GM19324 (cell line): ENCODE measurements at regions not wholly inside any gene's neighbourhood (a gene's known extent, or its start where the extent isn't known, plus 50 kb on each side); places are given as distances from the start of the nearest gene placed in this dataset.
"Not testable (repeated sequence)": the region's sequence is repeated elsewhere in the genome, so short reads cannot be mapped to it uniquely, and the experiment has no call there.

ENCODE experiments used
- ATAC-seq: cut with Tn5 transposase; IDR thresholded peaks from one replicate; pipeline ENCODE4 v1.9.1; 2021; ENCODE audit warnings: mild to moderate bottlenecking, moderate library complexity; ENCODE audit not compliant: unreplicated experiment, low FRiP score

DNA sequence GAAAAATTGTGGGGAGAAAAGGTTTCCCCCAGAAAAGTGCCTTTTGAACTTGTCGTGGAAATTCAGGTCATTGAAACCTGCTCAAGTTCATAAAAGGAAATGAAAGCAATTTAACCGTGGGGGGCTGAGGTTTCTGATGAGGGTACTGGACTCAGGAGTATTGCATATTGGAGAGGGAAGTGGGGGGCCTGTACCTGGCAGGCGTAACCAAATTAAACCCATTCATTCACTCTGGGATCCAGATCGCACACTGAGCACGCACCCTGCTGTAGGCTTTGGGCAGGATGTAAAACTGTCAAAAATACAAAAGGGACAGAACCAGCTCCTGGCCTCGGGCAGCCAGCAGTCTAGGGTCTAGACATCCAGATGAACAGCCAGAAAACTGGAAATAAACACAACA is 1517.4 kb downstream of the BRD1 start:
- no peak for ATAC-seq

DNA sequence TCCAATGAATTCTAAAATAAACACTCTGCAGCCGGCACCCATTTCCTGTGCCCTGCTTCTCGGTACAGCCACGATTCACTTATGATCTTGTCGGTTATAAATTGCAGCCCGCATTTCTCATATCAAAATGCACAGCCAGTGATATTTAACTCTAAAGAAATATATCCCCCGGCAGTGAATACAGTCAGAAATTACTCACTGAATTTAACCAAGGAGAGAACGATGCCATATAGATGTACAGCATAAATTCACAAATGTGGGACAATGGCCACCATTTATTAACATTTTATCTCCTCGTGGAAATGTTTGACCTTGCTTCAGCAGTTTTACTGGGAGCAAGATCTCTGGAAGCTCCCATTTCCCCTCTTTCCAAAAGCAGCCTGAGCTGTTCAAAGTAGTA is 1517.8 kb downstream of the BRD1 start:
- ATAC-seq: no peak

DNA sequence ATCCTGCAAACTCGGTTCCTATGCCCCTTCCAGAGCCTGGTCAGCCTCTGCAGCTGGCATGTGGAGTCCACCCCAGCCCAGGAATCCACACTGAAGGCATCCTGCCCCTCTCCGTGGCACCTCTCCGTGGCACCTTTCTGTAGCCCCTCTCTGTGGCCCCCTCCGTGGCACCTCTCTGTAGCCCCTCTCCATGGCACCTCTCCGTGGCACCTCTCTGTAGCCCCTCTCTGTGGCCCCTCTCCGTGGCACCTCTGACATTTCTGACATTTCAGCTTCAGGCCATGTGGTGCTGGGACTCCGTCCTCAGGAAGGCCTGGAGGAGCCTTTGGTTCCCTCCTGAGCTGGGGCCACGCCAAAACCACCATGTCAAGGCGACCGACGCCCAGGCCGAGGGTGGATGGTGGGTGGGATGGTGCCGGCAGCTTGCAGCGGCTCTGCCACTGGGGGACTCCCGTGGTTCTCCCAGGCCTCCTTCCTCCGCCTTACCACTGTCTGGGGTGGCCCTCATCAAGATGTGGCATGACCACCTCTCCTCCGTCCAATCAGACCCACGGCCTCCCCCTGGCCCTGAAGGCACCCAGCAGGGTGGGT is 1518.5 kb downstream of the BRD1 start:
- no peak for ATAC-seq

GRCh38 chr22:48307931-48308330 is 1519.7 kb downstream of the BRD1 start:
- ATAC-seq: no peak

DNA sequence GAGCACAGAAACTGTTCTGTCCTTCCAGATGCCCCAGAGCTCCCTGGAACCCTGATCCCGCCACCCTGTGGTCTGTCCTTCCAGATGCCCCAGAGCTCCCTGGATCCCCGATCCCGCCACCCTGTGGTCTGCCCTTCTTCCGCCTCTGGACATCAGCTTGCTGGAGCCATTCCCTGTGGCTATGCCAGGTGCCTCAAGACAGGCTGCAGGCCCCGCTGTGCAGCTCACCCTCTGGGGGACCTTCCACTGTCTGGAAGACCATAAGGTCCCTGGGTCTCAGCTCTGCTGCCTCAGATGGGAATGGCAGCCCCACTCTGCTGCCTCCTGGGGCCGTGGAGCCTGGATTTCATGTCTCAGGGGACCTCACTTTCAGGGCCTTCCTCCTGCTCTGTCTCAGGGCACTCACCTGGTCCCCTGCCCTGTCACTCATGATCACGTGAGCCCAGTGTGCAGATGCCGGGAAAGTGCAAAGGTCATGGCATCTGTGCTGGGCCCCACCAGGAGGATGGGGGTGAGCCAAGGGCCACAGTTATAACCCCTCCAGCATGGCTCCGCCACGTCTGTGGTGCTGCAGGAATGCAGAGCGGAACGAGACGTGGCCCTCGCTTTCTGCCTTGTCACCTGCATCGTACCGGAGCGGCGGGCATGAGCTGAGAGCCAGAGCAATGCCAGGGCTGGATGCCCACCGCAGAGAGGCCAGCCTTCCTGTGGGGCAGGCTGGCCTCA is 1520.7 kb downstream of the BRD1 start:
- ATAC-seq: no peak

GRCh38 chr22:48306284-48306683 is 1521.4 kb downstream of the BRD1 start:
- ATAC-seq: no peak

GRCh38 chr22:48305726-48306235 is 1521.9 kb downstream of the BRD1 start:
- no peak for ATAC-seq

GRCh38 chr22:48303369-48303725 is 1524.3 kb downstream of the BRD1 start:
- ATAC-seq: no peak

DNA sequence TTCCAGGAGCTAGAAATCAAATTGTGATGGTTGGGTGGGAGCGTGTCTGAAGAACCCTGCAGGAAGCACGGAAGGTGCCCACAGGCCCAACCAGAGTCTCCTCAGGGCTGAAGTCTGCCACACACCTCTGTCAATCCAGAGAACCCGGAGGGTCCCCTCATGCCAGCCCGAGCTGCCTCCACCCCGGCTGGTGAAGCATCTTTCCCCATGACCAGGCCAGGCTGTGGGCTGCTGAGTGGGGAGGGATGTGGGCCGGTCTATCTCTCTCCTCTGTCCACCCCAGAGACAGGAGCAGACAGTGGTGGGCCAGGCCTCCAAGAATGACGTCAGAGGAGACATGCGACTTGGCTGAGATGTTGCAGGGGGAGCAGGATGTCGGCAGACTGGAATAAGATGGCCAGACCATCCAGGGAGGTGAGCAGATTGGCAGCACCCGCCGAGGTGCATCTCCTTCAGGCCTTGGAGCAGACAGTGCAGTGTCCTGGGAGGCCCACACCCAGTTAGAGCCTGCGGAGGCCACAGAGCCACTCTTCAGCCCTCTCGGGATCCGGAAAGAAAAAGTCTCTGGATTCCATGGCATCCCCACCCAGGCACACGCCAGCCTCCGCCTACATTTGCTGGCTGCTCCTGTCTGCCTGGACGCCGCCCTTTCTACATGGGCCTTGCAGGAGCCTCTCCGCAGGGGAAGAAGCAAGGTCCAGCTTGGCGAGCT is 1524.9 kb downstream of the BRD1 start:
- ATAC-seq: no peak

DNA sequence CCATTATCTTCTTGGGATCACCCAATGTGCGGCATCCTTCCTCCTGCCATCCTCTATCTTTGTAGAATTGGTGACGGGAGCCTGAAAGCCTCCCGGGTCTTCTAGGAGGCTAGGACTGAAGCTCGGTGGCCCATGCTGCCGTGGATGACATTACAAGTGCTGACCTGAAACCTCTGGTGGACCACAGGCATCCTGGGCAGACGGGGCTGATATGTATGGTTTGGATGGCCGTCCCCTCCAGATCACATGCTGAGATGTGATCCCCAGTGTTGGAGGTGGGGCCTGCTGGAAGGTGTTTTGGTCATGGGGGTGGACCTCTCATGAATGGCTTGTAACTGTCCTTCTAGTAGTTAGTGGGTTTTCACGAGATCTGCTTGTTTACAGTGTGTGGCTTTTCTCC is 1525.8 kb downstream of the BRD1 start:
- no peak for ATAC-seq

DNA sequence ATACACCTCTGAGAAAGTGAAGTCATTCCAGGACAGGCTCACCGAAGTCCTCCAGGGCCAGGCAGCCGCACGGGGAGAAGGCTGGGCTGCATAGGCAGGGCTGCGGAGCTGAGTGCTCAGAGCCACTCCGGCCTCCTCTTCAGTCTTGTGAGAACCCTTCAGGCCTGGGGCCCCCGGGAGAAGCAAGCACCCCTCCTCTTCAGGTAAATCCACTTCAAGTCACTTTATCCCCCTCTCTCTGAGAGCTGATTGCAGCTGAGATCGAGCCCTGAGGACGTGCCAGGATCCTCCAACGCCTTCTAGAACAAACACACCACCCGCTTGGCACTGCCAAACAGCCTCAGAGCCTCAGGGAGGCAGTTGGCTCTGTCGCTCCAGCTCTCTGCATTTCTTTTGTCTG is 1526.3 kb downstream of the BRD1 start:
- no peak for ATAC-seq

DNA sequence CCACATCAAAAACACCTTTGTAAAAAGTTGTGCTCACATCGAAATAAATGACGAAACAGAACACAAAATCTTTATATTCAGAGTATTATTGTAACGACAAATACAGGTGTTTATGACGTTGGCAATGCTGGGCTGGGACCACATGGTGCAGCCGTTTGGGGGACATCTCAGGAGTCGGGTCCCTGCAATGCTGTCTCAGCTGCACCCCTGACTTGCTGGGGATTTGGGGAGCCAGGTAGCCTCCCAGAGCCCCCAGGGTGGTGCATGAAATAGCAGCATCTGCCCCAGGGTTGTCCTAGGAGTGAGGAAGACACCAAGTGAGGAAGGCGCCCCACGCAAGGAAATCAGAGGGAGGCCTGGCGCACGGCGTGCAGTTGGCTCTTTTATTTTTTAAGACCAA is 1526.8 kb downstream of the BRD1 start:
- no peak for ATAC-seq

DNA sequence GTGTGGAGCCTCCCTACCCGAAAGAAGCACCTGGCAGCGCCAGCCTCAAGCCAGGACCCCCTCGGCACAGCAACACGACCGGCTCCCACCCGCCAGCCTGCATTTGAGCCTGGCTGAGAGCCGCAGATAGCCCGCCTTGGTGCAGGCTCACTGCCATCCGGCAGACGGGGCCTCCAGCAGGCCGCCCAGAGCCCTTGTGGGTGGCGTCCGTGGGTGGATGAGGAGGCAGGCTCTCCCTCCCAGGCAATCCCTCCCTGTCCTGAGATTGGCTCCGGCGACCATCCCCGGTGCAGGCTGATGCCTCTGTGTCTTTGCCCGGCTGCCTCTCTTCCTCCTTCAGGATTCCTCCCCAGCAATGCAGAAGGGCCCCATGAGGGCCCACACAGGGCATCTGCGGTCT is 1527.9 kb downstream of the BRD1 start:
- no peak for ATAC-seq

- ATAC-seq: no peak
These were observed 1528.5 kb downstream of the BRD1 start for GRCh38 chr22:48299124-48299523.

GRCh38 chr22:48297296-48297695 is 1530.4 kb downstream of the BRD1 start:
- ATAC-seq: no peak

DNA sequence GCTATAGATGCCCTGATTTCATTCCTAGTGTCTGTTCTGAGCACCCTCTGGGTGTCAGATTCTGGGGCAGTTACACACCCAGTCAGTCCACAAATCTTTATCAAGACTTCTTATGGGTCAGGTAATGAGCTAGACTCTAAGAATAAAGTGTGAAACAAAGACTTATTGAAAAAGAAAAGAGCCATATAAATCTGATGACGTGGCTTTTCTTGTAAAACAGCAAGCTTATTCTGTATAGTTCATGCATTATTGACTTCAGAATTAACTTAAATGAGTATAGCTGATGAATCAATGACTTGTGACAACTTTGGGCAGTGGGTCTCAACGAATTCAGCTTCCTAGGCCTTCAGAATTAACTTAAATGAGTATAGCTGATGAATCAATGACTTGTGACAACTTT is 1527.5 kb downstream of the TBC1D22A start:
- ATAC-seq: not testable (repeated sequence)

GRCh38 chr22:48288376-48288940 is 1526.0 kb downstream of the TBC1D22A start:
- no peak for ATAC-seq

GRCh38 chr22:48287031-48287430 is 1524.6 kb downstream of the TBC1D22A start:
- ATAC-seq: no peak

- no peak for ATAC-seq
These were observed 1522.2 kb downstream of the TBC1D22A start for GRCh38 chr22:48284671-48285070.

- no peak for ATAC-seq
These were observed 1520.4 kb downstream of the TBC1D22A start for GRCh38 chr22:48282804-48283203.

GRCh38 chr22:48279461-48279756 is 1517.0 kb downstream of the TBC1D22A start:
- ATAC-seq: no peak
